Fibroblast of lung (primary cell): ENCODE measurements at regions not wholly inside any gene's neighbourhood (a gene's known extent, or its start where the extent isn't known, plus 50 kb on each side); places are given as distances from the start of the nearest gene placed in this dataset.
"Not testable (repeated sequence)": the region's sequence is repeated elsewhere in the genome, so short reads cannot be mapped to it uniquely, and the experiment has no call there.

Experiments used
- DNase-seq, 2 donors: peaks; one replicate each; pipeline versions ENCODE4 v3.0.0 to v3.0.0-alpha.2; 2010; ENCODE audit warnings: low read depth in 2 of 2
- H2AFZ ChIP-seq: 2 replicates; pipeline ENCODE4 v1.5.1; 2012; ENCODE audit warnings: low read length, control low read depth, inconsistent platforms
- H3K27ac ChIP-seq: 2 replicates; pipeline ENCODE4 v1.5.1; 2011; ENCODE audit warnings: low read length, control low read depth; ENCODE audit not compliant: insufficient read depth
- H3K27me3 ChIP-seq: 2 replicates; pipeline ENCODE4 v1.5.1; 2011; ENCODE audit warnings: mild to moderate bottlenecking, low read length; ENCODE audit not compliant: control insufficient read depth, insufficient read depth
- H3K36me3 ChIP-seq: 2 replicates; pipeline ENCODE4 v1.5.1; 2011; ENCODE audit warnings: low read length; ENCODE audit not compliant: control insufficient read depth, insufficient read depth
- H3K4me1 ChIP-seq: 2 replicates; pipeline ENCODE4 v1.5.1; 2011; ENCODE audit warnings: low read length; ENCODE audit not compliant: control insufficient read depth, insufficient read depth; ENCODE audit errors: extremely low read depth
- H3K4me2 ChIP-seq: 2 replicates; pipeline ENCODE4 v1.5.1; 2011; ENCODE audit warnings: low read length, control low read depth; ENCODE audit not compliant: insufficient read depth; ENCODE audit errors: extremely low read depth
- H3K4me3 ChIP-seq, 4 experiments: fragments of 200-600 bp in 1 of 4; sonication (generic) in 1 of 4; replicated peaks in 1 of 4; 2 replicates each; pipeline ENCODE4 v1.5.1; 2011 to 2016; ENCODE audit warnings: low read length in 4 of 4, low read depth in 3 of 4, mild to moderate bottlenecking in 3 of 4, control low read depth in 2 of 4, inconsistent platforms in 1 of 4, mixed read lengths in 1 of 4; ENCODE audit not compliant: insufficient read depth in 1 of 4; ENCODE audit errors: control extremely low read depth in 1 of 4
- H3K79me2 ChIP-seq: 2 replicates; pipeline ENCODE4 v1.5.1; 2012; ENCODE audit warnings: mild to moderate bottlenecking, low read length, inconsistent platforms; ENCODE audit not compliant: control insufficient read depth, insufficient read depth
- H3K9ac ChIP-seq: 2 replicates; pipeline ENCODE4 v1.5.1; 2011; ENCODE audit warnings: mild to moderate bottlenecking, low read length, control low read depth; ENCODE audit not compliant: insufficient read depth
- H3K9me3 ChIP-seq: 2 replicates; pipeline ENCODE4 v1.5.1; 2012; ENCODE audit warnings: low read depth, low read length; ENCODE audit not compliant: control insufficient read depth, insufficient read depth
- H4K20me1 ChIP-seq: 2 replicates; pipeline ENCODE4 v1.5.1; 2011; ENCODE audit warnings: low read length; ENCODE audit not compliant: control insufficient read depth, insufficient read depth; ENCODE audit errors: extremely low read depth
- CTCF ChIP-seq, 2 donors: IDR thresholded peaks in 1 of 2; conservative IDR thresholded peaks in 1 of 2; 1 replicate in 1 of 2; 2 replicates in 1 of 2; pipeline ENCODE4 v1.5.1; 2011 to 2012; ENCODE audit warnings: low read length in 2 of 2, control low read depth in 1 of 2, inconsistent platforms in 1 of 2, low read depth in 1 of 2, mild to moderate bottlenecking in 1 of 2
- EZH2 ChIP-seq: IDR thresholded peaks from 2 replicates; pipeline ENCODE4 v1.5.1; 2012; ENCODE audit warnings: low read length, control low read depth, mild to moderate bottlenecking; ENCODE audit errors: missing control alignments

DNA sequence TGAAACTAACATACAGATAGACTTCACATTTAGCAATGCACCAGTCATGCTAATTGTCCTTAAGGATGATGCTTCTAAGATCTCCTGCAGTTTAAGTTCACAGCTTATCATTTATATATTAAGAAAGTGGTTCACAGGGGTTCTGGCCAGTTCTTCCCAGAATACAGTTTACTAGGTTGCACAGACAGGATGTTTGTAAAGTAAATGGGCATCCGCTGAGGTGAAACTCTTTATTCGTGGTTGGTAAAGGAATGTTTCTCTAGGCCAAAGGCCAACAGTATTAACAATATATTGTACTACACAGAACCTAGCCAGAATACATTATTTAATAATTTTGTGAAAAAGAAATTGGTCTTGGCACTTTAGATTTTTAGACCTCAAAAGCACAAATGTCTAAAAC, 1427.3 kb downstream of the CDH8 start:
- H3K4me2 ChIP-seq = no peak overlapping the region
- peak in 1 of 2 donors; percentile 39 for DNase-seq
- no peak overlapping the region for H3K27ac ChIP-seq
- H3K79me2 ChIP-seq = no peaks in the 10 kb centered on the region
- no peak overlapping the region for H2AFZ ChIP-seq
- H3K9me3 ChIP-seq = no peaks in the 10 kb centered on the region
- H3K9ac ChIP-seq = no peak overlapping the region
- H3K36me3 ChIP-seq = no peaks in the 10 kb centered on the region
- no peaks in the 10 kb centered on the region for H3K27me3 ChIP-seq
- no peak for TF ChIP-seq EZH2
- no peak for TF ChIP-seq CTCF (conservative IDR thresholded peaks at IDR 0.05 in 1 of 2, IDR thresholded peaks at IDR 0.05 in 1 of 2; ENCODE audit: low read depth in 1 of 2, low read length in 2 of 2)
- H3K4me1 ChIP-seq = no peaks in the 10 kb centered on the region
- no peaks in the 10 kb centered on the region for H4K20me1 ChIP-seq
- H3K4me3 ChIP-seq = no peak overlapping the region

DNA sequence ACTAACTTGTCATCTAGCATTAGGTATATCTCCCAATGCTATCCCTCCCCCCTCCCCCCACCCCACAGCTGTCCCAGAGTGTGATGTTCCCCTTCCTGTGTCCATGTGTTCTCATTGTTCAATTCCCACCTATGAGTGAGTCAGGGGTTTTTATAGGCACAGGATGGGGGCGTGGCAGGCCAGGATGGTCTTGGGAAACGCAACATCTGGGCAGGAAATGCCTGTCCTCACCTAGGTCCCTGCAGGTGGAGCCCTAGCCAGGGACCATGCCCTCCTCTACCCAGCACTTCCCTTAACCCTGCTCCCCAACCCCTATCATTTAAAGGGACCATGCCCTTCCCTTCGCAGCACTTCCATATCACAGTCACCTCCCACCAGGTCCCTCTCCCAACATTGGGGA, 1430.6 kb downstream of the CDH8 start:
- H3K4me3 ChIP-seq, H3K4me1 ChIP-seq, H3K27me3 ChIP-seq, H3K4me2 ChIP-seq, DNase-seq, H4K20me1 ChIP-seq, H3K9me3 ChIP-seq, H3K36me3 ChIP-seq, H3K9ac ChIP-seq, H2AFZ ChIP-seq, H3K79me2 ChIP-seq, H3K27ac ChIP-seq: not testable (repeated sequence)

GRCh38 chr16:60605176-60605575, 1431.1 kb downstream of the CDH8 start:
- Histone ChIP-seq H3K4me2 (no peak overlapping the region), H3K27me3 (no peaks in the 10 kb centered on the region), H3K27ac (no peak overlapping the region), H2AFZ (no peak overlapping the region), H4K20me1 (no peaks in the 10 kb centered on the region), H3K9ac (no peak overlapping the region), H3K9me3 (no peaks in the 10 kb centered on the region), H3K4me3 (no peak overlapping the region), H3K79me2 (no peaks in the 10 kb centered on the region), H3K36me3 (no peaks in the 10 kb centered on the region), H3K4me1 (no peaks in the 10 kb centered on the region)
- TF ChIP-seq CTCF (conservative IDR thresholded peaks at IDR 0.05 in 1 of 2, IDR thresholded peaks at IDR 0.05 in 1 of 2; ENCODE audit: low read depth in 1 of 2, low read length in 2 of 2) = no peak
- TF ChIP-seq EZH2 = no peak
- DNase-seq = no peak

GRCh38 chr16:60586493-60586892, 1449.7 kb downstream of the CDH8 start:
- H3K27me3 ChIP-seq = no peaks in the 10 kb centered on the region
- no peak overlapping the region for H3K4me3 ChIP-seq
- H3K4me1 ChIP-seq = no peaks in the 10 kb centered on the region
- H3K9me3 ChIP-seq = no peaks in the 10 kb centered on the region
- no peak overlapping the region for H3K4me2 ChIP-seq
- H3K9ac ChIP-seq = no peak overlapping the region
- no peaks in the 10 kb centered on the region for H3K36me3 ChIP-seq
- H3K27ac ChIP-seq = no peak overlapping the region
- no peaks in the 10 kb centered on the region for H4K20me1 ChIP-seq
- no peak overlapping the region for H2AFZ ChIP-seq
- no peaks in the 10 kb centered on the region for H3K79me2 ChIP-seq
- TF ChIP-seq CTCF (conservative IDR thresholded peaks at IDR 0.05 in 1 of 2, IDR thresholded peaks at IDR 0.05 in 1 of 2; ENCODE audit: low read depth in 1 of 2, low read length in 2 of 2) = no peak
- no peak for TF ChIP-seq EZH2
- DNase-seq = no peak
